ENCODE measurements at regions not wholly inside any gene's neighbourhood (a gene's known extent, or its start where the extent isn't known, plus 50 kb on each side); places are given as distances from the start of the nearest gene placed in this dataset.
"Not testable (repeated sequence)": the region's sequence is repeated elsewhere in the genome, so short reads cannot be mapped to it uniquely, and the experiment has no call there.

- no peak for DNase-seq (ENCODE audit: low spot score)
These were observed 511.1 kb downstream of the SOX6 start for GRCh38 chr11:15845261-15845660.

- DNase-seq (ENCODE audit: low spot score) = no peak
These were observed 507.6 kb downstream of the SOX6 start for GRCh38 chr11:15848631-15849168.

- DNase-seq (ENCODE audit: low spot score) = no peak
These were observed 507.1 kb downstream of the SOX6 start for GRCh38 chr11:15849257-15849656.

DNA sequence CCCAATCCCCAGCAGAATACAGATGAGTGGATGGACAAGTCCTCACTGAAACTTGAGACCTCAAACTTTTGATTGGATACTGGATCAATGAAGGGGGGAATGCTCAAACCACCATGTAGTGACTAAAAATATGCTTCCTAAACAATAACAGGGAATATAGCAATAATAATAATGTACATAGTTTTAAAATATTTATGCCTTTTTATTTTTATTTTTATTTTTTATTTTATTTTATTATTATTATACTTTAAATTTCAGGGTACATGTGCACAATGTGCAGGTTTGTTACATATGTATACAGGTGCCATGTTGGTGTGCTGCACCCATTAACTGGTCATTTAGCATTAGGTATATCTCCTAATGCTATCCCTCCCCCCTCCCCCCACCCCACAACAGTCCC is 506.0 kb downstream of the SOX6 start:
- DNase-seq (ENCODE audit: low spot score) = not testable (repeated sequence)

DNA sequence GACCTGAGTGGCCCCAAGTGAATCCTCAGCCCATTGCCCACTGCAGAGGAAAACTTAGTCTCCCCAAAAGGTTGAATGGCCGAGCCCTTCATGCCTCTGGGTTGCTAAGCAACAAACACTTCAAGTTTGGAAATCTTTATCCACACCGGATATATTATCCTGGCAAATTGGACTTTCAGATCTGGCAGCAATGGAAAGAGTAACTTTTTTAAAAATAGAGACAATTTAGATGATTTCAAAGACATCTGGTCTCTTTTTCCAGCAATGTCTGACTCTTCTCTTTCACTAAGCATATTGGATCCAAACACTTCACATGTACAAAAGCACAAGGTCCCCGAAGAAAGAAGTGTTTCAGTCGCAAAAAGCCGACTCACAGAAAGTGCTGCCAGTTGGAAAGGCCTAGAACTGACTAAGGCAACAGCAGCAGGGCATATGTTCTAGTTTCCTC is 505.3 kb downstream of the SOX6 start:
- no peak for DNase-seq (ENCODE audit: low spot score)

DNA sequence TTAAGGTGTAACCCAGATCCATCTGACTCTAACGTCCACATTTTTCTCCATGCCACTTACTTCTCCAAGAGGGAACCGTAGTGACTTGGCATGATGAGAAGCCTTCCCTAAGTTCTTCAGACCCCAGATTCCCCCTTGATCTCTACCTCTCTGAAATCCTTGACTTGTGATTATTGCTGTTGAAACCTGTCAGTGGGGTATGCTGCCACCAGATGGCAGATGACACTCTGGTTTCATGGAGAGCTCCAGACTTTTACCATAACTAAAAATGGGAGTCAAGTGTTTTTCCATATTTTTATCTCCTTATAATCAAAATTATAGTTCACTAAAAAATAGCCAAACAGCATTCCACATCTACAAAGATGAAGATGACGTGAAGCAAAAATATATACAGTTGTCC is 504.2 kb downstream of the SOX6 start:
- DNase-seq (ENCODE audit: low spot score) = no peak

DNA sequence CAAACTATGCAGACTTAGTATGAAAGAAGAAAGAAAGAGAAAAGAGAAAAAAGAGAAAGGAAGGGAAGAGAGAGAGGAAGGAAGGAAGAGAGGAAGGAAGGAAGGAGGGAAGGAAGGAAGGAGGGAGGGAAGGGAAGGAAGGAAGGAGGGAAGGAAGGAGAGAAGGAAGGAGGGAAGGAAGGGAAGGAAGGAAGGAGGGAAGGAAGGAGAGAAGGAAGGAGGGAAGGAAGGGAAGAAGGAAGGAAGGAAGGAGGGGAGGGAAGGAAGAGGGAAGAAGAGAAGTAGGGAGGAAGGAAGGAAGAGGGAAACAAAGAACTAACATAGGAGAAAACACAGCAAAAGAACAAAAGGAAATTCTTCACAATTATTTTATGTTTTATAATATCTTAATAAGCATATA is 502.1 kb downstream of the SOX6 start:
- no peak for DNase-seq (ENCODE audit: low spot score)

DNA sequence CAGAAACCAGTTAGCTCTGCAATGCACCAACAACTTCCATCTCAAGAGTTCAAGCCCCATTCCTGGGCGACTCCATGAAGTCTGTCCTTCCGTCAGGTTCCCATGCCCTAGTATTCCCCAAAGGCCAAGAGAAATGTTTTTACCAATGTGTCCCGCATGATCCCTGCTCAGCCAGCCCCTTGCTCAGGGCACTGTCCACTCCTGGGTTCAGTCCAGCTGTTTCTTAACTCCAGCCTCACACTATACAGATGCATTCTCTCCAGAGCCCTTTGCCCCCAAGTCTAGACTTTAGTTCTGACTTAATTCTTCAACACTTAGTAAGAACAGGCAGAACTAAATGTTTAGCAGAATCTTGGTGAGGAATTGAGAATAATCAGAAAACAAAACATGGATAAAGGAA is 497.5 kb downstream of the SOX6 start:
- DNase-seq (ENCODE audit: low spot score) = no peak

- DNase-seq (ENCODE audit: low spot score) = no peak
These were observed 496.9 kb downstream of the SOX6 start for GRCh38 chr11:15859411-15859810.

GRCh38 chr11:15861256-15861655 is 495.1 kb downstream of the SOX6 start:
- DNase-seq (ENCODE audit: low spot score) = no peak

- no peak for DNase-seq (ENCODE audit: low spot score)
These were observed 492.9 kb downstream of the SOX6 start for GRCh38 chr11:15863411-15863810.

DNA sequence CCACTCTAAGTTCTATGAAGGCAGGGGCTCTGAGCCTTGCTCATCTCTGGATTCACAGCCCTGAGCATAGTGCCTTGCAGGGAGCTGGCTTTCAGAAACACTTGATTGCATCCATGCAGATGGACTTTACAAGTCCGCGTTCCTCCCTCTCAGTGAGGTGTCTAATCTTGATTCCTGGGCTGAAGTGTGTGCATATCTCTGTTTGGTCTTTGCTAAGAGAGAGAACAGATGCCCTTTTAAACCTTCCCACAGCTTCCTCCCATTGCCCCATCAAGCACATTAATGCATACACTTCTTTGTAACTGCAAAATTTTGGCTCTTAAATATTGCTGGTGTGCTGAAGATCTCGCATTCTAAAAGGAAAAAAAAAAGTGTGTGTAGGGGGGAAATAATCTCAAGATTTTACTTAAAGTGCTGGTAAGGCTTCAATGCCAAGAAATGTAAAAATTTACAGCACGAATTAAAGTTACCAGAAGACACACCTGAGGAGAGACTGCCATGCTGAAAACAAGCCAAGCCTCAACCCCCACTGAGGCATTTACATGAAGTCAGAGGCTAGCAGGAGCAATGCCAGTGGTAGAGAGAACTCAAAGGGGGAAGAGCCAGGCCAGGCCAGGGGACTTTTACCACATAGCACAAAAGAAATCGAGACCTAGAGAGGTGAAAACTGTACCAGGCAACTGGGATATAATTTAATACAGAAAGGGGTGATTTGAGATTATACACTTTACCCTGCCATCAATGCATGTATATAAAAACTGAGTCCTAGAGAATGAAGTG is 492.1 kb downstream of the SOX6 start:
- DNase-seq (ENCODE audit: low spot score) = no peak

DNA sequence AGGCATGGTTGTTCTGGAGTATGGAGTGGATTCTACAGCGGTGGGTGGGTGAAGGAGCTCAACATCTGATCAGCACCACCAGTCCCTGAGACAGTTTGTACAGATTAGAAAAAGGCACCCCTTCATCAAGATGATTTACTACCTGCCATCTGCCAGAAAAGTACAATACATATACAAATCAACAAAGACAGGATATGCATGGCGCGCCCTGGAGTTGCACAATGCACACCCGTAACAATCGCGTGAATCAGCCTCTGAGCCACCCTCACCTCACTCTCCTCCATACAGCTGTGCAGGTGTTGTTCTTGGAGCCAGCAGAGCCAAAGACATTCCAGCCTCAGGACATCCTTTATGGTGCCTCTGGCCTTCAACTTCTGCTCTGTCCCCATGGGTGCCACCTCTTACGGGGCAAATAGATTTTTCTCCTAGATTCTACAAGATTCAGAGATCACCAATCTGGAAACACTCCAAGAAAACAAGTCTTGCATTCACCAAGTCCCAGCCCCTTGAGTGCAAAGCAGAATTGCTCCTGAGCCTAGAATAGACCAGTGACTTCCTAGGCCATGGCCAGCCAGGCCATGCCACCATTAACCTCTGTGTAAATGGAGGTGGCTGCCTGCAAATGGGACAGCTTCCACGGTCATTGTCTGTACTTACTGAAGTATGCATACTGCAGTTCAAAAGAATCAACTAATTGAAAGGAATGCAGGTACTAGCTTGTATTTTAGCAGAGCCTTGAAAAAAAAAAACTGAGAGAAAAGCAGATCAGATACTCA is 490.9 kb downstream of the SOX6 start:
- DNase-seq (ENCODE audit: low spot score) = no peak

DNA sequence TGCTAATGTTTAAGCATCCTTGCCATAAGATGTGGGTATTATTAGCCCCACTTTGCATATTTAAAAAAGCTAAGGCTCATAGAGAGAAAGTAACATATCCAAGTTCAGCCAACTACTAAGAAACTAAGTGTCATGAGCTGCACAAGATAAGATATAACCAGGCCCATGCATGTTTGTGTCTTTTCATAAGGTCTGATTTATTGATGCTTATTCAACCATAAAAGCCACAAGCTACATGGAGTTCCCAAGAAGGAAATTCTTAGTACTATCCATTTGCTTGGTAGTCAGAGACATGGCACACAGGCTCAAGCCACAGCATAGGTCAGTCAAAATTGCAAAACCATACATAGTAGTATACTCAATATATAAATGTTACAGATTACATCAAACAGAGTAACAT is 488.5 kb downstream of the SOX6 start:
- no peak for DNase-seq (ENCODE audit: low spot score)

DNA sequence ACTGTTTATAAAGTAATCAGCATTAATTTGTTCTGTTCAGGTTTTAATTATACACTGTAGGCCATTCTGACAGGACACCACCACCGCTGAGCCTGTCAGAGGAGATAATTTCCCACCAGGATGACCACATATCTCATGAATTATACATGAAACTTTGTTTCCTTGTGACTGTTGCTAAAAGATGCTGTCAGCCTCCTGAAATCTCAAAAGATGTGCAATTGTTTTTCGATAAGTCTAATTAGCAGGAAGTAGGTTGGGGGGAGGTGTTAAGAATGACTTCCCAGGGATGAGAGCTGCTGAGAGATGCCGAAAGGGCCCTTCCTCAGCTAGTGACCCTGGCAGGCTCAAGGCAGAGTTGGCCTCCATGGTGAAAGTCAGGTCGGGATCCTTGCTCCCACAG is 485.4 kb downstream of the SOX6 start:
- no peak for DNase-seq (ENCODE audit: low spot score)

DNA sequence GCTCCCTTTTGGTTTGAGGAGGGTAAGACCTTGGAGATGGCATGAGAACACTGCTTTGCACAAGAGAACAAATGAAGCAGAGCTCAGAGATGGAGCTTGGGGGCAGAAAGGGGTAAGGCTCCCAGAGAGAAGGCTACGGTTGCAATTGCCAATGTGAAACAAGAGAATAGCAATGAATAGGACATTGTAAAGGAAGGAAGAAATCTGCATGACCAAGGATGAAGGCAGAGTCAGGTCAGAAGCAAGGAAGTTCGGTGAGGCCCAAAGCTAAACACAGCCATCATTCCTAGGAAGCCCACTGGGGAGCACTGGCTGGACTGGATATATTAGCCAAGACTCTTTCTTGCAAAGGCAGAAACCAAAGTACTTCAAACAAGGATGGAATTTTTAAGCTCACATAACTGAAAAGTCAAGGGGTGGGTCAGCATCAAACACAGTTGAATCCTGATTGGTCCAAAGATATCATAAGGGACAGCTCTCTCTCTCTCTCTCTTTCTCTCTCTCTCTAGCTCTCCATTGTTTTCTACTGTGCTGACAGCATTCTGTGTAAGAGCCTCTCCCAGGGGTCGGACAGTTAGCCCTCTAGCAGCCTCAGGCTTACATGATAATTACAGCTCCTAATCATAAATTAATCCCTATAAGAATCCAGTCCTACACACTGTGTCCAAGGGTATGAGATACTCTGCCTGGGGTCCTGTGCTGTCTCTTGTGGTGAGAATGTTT is 484.3 kb downstream of the SOX6 start:
- DNase-seq (ENCODE audit: low spot score) = no peak

GRCh38 chr11:15873501-15873900 is 482.8 kb downstream of the SOX6 start:
- no peak for DNase-seq (ENCODE audit: low spot score)

- no peak for DNase-seq (ENCODE audit: low spot score)
These were observed 481.6 kb downstream of the SOX6 start for GRCh38 chr11:15874704-15875103.

GRCh38 chr11:15875393-15875792 is 481.0 kb downstream of the SOX6 start:
- no peak for DNase-seq (ENCODE audit: low spot score)

GRCh38 chr11:15875943-15876342 is 480.4 kb downstream of the SOX6 start:
- no peak for DNase-seq (ENCODE audit: low spot score)

- DNase-seq (ENCODE audit: low spot score) = no peak
These were observed 477.6 kb downstream of the SOX6 start for GRCh38 chr11:15878756-15879155.

GRCh38 chr11:15880291-15880690 is 476.1 kb downstream of the SOX6 start:
- DNase-seq (ENCODE audit: low spot score) = no peak

All from hematopoietic multipotent progenitor cell treated with erythropoietin and hydrocortisone succinate and interleukin-3 and kit ligand, for 17 days (in vitro differentiated cells).